Fibroblast of lung (primary cell): ENCODE measurements at regions not wholly inside any gene's neighbourhood (a gene's known extent, or its start where the extent isn't known, plus 50 kb on each side); places are given as distances from the start of the nearest gene placed in this dataset.

ENCODE experiments used
- DNase-seq, 2 donors: peaks; one replicate each; pipeline versions ENCODE4 v3.0.0 to v3.0.0-alpha.2; 2010; ENCODE audit warnings: low read depth in 2 of 2
- H2AFZ ChIP-seq: 2 replicates; pipeline ENCODE4 v1.5.1; 2012; ENCODE audit warnings: low read length, control low read depth, inconsistent platforms
- H3K27ac ChIP-seq: 2 replicates; pipeline ENCODE4 v1.5.1; 2011; ENCODE audit warnings: low read length, control low read depth; ENCODE audit not compliant: insufficient read depth
- H3K27me3 ChIP-seq: 2 replicates; pipeline ENCODE4 v1.5.1; 2011; ENCODE audit warnings: mild to moderate bottlenecking, low read length; ENCODE audit not compliant: control insufficient read depth, insufficient read depth
- H3K36me3 ChIP-seq: 2 replicates; pipeline ENCODE4 v1.5.1; 2011; ENCODE audit warnings: low read length; ENCODE audit not compliant: control insufficient read depth, insufficient read depth
- H3K4me1 ChIP-seq: 2 replicates; pipeline ENCODE4 v1.5.1; 2011; ENCODE audit warnings: low read length; ENCODE audit not compliant: control insufficient read depth, insufficient read depth; ENCODE audit errors: extremely low read depth
- H3K4me2 ChIP-seq: 2 replicates; pipeline ENCODE4 v1.5.1; 2011; ENCODE audit warnings: low read length, control low read depth; ENCODE audit not compliant: insufficient read depth; ENCODE audit errors: extremely low read depth
- H3K4me3 ChIP-seq, 4 experiments: fragments of 200-600 bp in 1 of 4; sonication (generic) in 1 of 4; replicated peaks in 1 of 4; 2 replicates each; pipeline ENCODE4 v1.5.1; 2011 to 2016; ENCODE audit warnings: low read length in 4 of 4, low read depth in 3 of 4, mild to moderate bottlenecking in 3 of 4, control low read depth in 2 of 4, inconsistent platforms in 1 of 4, mixed read lengths in 1 of 4; ENCODE audit not compliant: insufficient read depth in 1 of 4; ENCODE audit errors: control extremely low read depth in 1 of 4
- H3K79me2 ChIP-seq: 2 replicates; pipeline ENCODE4 v1.5.1; 2012; ENCODE audit warnings: mild to moderate bottlenecking, low read length, inconsistent platforms; ENCODE audit not compliant: control insufficient read depth, insufficient read depth
- H3K9ac ChIP-seq: 2 replicates; pipeline ENCODE4 v1.5.1; 2011; ENCODE audit warnings: mild to moderate bottlenecking, low read length, control low read depth; ENCODE audit not compliant: insufficient read depth
- H3K9me3 ChIP-seq: 2 replicates; pipeline ENCODE4 v1.5.1; 2012; ENCODE audit warnings: low read depth, low read length; ENCODE audit not compliant: control insufficient read depth, insufficient read depth
- H4K20me1 ChIP-seq: 2 replicates; pipeline ENCODE4 v1.5.1; 2011; ENCODE audit warnings: low read length; ENCODE audit not compliant: control insufficient read depth, insufficient read depth; ENCODE audit errors: extremely low read depth
- EZH2 ChIP-seq: IDR thresholded peaks from 2 replicates; pipeline ENCODE4 v1.5.1; 2012; ENCODE audit warnings: low read length, control low read depth, mild to moderate bottlenecking; ENCODE audit errors: missing control alignments
- TF ChIP-seq, protein P1 (sequence below), 2 donors: IDR thresholded peaks in 1 of 2; conservative IDR thresholded peaks in 1 of 2; 1 replicate in 1 of 2; 2 replicates in 1 of 2; pipeline ENCODE4 v1.5.1; 2011 to 2012; ENCODE audit warnings: low read length in 2 of 2, control low read depth in 1 of 2, inconsistent platforms in 1 of 2, low read depth in 1 of 2, mild to moderate bottlenecking in 1 of 2

DNA sequence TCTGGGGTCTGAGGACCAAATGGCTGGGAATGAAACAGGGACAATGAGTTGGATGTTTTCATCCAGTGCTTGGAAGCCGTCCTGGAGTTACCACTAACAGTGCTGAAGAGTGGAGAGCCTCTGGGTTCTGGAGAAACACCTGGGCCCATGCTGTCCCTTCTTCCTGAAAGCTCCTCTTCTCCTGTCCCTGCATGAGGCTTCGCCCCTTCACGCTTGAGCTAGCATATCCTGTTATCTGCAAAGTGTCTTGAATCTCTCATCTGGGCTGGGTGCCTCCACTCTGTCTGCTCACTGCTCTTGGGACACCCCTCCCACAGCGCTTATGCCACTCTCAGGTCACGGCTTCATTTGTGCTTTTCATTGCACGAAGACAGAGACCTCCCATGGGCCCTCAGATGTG, 154.5 kb downstream of the MYCN start:
- no peaks in the 10 kb centered on the region for H3K36me3 ChIP-seq
- no peak for TF ChIP-seq EZH2
- TF ChIP-seq, protein P1, sequence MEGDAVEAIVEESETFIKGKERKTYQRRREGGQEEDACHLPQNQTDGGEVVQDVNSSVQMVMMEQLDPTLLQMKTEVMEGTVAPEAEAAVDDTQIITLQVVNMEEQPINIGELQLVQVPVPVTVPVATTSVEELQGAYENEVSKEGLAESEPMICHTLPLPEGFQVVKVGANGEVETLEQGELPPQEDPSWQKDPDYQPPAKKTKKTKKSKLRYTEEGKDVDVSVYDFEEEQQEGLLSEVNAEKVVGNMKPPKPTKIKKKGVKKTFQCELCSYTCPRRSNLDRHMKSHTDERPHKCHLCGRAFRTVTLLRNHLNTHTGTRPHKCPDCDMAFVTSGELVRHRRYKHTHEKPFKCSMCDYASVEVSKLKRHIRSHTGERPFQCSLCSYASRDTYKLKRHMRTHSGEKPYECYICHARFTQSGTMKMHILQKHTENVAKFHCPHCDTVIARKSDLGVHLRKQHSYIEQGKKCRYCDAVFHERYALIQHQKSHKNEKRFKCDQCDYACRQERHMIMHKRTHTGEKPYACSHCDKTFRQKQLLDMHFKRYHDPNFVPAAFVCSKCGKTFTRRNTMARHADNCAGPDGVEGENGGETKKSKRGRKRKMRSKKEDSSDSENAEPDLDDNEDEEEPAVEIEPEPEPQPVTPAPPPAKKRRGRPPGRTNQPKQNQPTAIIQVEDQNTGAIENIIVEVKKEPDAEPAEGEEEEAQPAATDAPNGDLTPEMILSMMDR (conservative IDR thresholded peaks at IDR 0.05 in 1 of 2, IDR thresholded peaks at IDR 0.05 in 1 of 2; ENCODE audit: low read depth in 1 of 2, low read length in 2 of 2): no peak
- H3K27me3 ChIP-seq: no peaks in the 10 kb centered on the region
- H3K27ac ChIP-seq: no peak overlapping the region
- H3K4me2 ChIP-seq: no peak overlapping the region
- H4K20me1 ChIP-seq: no peaks in the 10 kb centered on the region
- no peak overlapping the region for H2AFZ ChIP-seq
- no peak overlapping the region for H3K9ac ChIP-seq
- H3K4me3 ChIP-seq: no peak overlapping the region
- no peaks in the 10 kb centered on the region for H3K4me1 ChIP-seq
- no peak for DNase-seq
- no peaks in the 10 kb centered on the region for H3K79me2 ChIP-seq
- H3K9me3 ChIP-seq: no peaks in the 10 kb centered on the region

DNA sequence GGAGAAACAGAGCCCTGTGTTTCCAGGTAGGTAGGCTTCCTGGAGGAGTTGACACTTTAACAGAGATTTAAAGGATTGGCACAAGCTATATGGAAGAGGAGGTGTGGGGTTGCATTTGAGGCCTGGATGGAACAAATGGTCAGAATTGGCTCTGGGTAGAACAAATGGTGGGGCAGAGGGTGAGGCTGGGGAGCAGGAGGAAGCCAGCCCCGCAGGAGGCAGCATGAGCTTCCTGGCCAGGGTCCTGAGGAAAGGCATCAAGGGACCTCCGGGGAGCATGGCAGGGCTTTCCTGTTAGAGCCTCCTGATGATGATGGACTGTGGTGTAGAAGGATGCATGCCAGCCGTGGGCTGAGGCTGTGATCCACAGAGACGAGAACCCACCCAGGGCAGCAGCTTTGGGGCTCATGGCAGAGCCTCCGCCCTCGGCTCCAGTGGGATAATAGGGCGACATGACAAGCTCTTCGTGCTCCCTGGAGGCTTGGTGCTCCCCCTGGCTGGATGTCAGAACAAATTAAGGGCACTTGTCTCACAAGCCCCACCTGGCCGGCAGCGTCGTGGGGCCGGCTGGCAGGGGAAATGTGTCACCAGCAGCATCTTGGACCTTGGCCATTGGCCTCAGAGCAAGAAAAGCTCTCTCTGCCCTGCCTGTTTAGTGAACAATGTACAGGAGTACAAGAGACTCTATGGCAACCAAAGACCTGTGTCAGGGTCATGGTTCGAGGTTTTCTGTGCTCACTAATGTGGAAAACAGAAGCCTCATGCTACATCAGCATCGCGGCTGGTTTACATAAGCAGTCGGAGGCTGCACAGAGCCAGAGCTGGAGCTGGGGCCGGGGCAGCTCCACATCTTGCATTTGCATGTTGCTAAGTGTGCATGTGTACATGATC, 153.5 kb downstream of the MYCN start:
- Histone ChIP-seq H3K27ac (no peak overlapping the region), H3K4me1 (no peaks in the 10 kb centered on the region), H2AFZ (no peak overlapping the region), H4K20me1 (no peaks in the 10 kb centered on the region), H3K36me3 (no peaks in the 10 kb centered on the region), H3K9me3 (no peaks in the 10 kb centered on the region), H3K79me2 (no peaks in the 10 kb centered on the region), H3K4me2 (no peak overlapping the region), H3K27me3 (no peaks in the 10 kb centered on the region), H3K4me3 (no peak overlapping the region), H3K9ac (no peak overlapping the region)
- TF ChIP-seq EZH2: no peak
- TF ChIP-seq, protein P1 (conservative IDR thresholded peaks at IDR 0.05 in 1 of 2, IDR thresholded peaks at IDR 0.05 in 1 of 2; ENCODE audit: low read depth in 1 of 2, low read length in 2 of 2): no peak
- no peak for DNase-seq

DNA sequence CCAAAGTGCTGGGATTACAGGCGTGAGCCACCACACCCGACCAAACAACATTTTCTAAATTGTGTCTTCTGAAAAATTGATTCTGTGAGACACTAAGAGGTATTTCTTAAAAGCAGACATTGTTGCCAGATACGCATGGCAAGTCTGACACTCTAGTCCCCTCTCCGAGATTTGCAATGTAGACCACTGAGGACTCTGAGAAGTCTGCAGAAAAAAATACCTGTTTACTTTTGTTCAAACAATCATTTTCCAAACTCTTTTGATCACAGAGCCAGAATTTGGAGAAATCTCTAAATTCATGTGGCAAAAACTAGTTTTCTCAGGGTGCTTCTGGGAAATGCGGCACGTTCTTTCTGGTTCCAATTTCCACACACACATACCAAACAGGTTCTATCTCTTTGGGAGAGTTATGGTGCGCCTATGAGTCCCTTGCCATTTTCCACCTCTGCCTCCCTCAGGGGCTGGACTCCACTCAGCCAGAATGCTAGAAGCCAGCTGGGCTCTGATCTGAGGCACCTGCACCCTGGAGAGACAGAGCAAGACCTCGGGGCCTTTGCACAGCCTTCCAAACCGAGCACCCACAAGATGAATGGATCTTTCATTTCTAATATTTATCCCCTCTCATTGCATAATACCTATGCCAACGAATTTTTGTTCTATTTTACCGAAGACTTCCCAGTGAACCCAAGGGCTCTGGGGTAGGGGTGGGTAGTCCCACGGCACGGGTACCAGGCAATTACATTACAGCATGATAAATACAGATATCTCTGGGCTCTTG, 152.7 kb downstream of the MYCN start:
- H2AFZ ChIP-seq: no peak overlapping the region
- H3K79me2 ChIP-seq: no peaks in the 10 kb centered on the region
- H3K4me1 ChIP-seq: no peaks in the 10 kb centered on the region
- no peak overlapping the region for H3K9ac ChIP-seq
- no peak overlapping the region for H3K27ac ChIP-seq
- no peak overlapping the region for H3K4me3 ChIP-seq
- H3K4me2 ChIP-seq: no peak overlapping the region
- no peaks in the 10 kb centered on the region for H3K9me3 ChIP-seq
- H3K36me3 ChIP-seq: no peaks in the 10 kb centered on the region
- no peak for DNase-seq
- no peak for TF ChIP-seq EZH2
- TF ChIP-seq, protein P1 (conservative IDR thresholded peaks at IDR 0.05 in 1 of 2, IDR thresholded peaks at IDR 0.05 in 1 of 2; ENCODE audit: low read depth in 1 of 2, low read length in 2 of 2): no peak
- H3K27me3 ChIP-seq: no peaks in the 10 kb centered on the region
- H4K20me1 ChIP-seq: no peaks in the 10 kb centered on the region
